ENCODE measurements at regions not wholly inside any gene's neighbourhood (a gene's known extent, or its start where the extent isn't known, plus 50 kb on each side); places are given as distances from the start of the nearest gene placed in this dataset.

DNA sequence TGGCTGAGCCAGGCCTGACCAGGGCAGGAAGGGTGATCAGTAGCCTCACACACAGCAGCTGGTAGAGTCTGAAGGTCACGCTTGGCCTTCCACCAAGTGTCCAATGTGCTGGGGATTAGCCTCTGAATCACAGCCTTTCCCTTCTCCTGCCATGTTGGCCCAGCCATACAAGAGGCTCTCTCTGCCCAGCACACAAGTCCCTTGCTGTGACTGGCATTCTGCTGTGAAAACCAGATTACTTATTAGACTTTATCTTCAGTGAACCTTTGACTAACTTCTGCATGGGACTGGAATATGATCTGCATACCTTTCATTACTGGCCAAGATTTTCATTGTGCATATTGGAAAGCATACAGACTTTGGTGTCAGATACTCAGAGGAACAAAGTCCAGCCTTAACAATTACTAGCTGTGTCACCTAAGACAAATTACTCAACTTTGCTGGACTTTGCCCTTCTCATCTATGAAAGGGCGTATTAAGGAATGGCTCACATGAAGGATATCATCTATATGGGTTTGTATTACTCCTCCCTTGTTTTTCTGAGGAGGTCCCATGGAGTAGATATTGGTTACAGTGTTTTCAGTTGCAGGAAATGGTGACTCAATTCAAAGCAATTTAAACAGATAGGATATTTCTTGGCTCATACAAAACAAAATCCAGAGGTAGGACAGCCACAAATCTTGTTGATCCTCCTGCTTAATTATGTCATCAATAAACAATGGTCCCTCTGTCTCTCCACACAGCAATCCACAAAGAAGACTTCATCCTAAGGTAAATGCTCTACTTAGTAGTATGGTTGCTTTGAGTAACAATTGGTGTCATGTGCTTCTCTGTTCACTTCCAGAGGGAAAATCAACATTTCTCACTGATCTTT, 99.6 kb downstream of the DYRK2 start:
- TF ChIP-seq CTCF (IDR thresholded peaks at IDR 0.05; ENCODE audit: low read depth, low read length): no peak
- no peak for TF ChIP-seq POLR2A (IDR thresholded peaks at IDR 0.05; ENCODE audit: extremely low read depth, insufficient read length)

Measured in NB4 (cell line).